Stimulated activated CD4-positive, alpha-beta T cell treated with anti-CD3 and anti-CD28 coated beads, Interleukin-15, amount 100 ng/mL, for 24 hours (primary cell): ENCODE measurements at regions not wholly inside any gene's neighbourhood (a gene's known extent, or its start where the extent isn't known, plus 50 kb on each side); places are given as distances from the start of the nearest gene placed in this dataset.
"Not testable (repeated sequence)": the region's sequence is repeated elsewhere in the genome, so short reads cannot be mapped to it uniquely, and the experiment has no call there.

ENCODE experiments used
- DNase-seq: peaks from one replicate; pipeline ENCODE4 v3.0.0-alpha.2; 2020

DNA sequence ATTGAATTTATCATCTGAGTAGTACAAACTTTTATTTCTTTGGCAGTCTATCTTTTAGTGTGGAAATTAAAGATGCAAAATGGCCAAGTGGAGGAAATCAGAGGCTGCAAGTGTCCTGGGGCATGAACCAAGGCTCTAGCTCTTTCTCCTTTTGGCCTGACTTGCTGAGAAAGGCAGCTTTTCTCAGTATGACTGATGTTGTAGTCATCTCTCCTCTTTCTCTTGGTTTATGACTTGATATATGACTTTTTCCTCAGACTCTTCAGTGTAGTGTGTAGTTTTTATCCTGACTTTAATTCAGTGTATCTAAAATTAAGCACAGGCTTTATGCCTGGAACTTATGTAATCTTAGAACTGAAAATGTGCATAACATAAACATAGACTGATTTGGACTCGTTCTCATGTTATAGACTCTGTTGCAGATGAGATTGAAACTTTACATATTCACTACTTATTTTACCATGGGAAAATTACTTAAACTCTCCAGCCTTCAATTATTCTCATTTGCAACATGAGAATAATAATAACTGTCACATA lies 65.7 kb downstream of the SLITRK5 start:
- DNase-seq: no peak

DNA sequence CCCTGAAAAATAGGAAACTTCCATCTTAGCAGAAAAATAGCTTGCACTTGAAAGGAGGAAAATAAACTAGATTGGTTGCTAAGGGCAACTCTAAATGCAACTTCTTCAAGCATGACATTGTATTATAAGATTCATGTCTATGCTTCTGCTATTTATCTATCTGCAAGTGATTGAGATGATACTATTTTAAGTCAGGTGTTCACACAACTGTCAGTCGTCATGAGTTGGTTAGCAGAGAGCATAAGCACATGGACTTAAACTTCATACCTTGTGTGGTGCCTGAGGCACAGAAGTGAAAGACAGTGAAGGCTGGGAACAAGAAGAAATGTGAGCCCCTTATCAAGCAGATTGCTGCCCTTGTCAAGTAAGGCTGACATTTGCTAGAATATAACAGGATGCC lies 82.9 kb downstream of the SLITRK5 start:
- no peak for DNase-seq

DNA sequence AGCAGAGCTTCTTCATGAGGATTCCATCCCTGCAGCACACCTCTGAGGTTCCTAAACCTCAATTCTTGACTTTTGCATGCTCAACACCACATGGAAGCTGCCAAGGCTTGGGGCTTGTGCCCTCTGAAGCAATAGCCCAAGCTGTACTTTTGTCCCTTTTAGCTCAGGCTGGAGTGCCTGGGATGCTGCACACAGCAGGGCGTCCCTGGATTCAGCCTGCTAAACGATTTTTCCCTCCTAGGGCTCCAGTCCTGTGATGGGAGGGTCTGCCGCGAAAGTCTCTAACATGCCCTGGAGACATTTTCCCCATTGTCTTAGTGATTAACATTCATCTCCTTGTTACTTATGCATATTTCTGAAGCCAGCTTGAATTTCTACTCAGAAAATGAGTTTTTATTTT lies 98.3 kb downstream of the SLITRK5 start:
- DNase-seq: no peak

DNA sequence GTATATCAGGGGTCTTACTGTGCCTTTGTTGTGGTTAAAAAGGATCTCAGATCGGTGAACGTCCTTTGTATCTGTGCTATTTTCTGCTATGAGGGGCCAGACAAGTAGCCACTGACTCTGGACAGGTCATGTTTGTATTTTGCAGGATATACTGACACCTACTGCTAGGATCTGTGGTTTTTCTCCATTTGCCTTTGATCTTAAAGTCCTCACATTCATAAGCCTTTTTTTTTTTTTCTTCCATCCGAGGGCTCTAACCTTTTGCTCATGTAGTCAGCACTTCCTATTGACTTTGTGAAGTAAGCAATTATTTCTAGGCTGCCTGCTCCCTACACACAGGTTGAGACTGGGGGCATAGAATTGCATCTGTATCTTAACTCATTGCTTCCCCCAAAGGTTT lies 106.2 kb downstream of the SLITRK5 start:
- no peak for DNase-seq

DNA sequence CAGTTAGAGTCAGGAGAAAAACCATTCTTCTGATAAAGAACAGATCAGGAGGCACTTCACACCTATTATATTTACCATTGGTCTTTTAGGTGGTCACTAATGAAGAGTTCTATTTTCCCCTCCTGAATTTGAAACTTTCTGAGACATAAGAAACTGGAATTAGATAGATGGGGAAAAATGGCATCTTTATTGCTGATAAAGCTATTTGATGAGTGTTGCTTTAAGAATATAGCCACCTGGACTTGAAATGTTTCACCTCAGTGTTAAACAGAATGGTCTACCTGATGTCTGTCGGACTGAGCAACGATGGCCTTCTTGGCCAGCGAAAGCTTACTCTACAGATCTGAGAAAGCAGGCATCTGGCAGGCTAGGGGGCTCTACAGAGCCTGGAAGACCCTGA lies 107.0 kb downstream of the SLITRK5 start:
- DNase-seq: no peak

DNA sequence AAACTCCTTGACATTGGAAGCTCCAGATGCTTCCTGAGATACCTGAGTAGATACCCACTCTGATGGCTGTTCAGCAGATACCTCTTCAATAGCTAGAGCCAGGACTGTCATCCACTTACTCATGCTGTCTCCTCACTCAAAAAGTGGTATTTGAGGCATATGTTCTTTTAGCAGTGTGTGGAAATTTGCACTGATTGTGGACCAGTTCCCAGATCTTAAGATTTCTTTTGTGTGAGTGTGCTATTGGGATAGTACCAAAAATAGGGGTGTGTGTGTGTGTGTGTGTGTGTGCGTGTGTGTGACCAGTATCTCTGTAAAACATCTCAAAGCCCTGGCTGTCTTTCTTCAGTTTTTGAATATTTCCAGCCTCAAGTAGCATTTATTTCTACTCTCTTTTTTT lies 108.3 kb downstream of the SLITRK5 start:
- no peak for DNase-seq

DNA sequence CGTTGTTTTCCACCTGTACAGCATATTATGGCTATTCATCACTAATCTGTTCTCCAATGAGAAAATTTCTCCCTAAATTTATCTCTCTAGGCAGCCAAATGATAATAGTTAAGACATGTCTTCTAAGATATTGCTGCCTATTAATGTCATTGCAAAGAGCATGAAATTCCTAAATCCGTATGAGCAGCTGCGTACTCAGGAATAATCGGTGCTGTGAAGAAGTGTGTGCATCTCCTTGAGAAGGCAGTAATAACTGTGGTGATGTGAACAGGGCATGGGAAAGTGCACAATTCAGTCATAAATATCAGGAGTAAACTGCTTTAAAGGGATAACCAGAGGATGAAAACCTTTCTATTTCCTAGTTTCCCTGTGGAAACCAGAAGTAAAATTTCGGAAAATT lies 112.2 kb downstream of the SLITRK5 start:
- no peak for DNase-seq

DNA sequence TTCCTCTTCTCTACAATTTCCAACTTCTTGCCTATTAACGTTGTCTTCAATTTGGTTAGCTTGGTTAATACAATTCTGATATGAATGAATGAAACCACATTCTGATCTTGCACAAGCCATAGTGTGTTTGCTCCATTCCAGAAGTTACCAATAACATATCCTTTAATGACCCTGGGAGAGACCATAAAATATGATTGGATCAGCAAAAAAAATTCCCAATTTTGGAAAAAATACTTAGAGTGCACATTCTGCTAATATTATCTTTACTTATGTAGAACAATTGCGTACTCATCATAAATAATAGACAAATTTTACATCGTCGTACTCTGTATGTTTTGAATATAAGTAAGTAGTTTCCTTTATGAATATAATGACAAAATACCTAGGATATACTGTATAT lies 117.2 kb downstream of the SLITRK5 start:
- no peak for DNase-seq

DNA sequence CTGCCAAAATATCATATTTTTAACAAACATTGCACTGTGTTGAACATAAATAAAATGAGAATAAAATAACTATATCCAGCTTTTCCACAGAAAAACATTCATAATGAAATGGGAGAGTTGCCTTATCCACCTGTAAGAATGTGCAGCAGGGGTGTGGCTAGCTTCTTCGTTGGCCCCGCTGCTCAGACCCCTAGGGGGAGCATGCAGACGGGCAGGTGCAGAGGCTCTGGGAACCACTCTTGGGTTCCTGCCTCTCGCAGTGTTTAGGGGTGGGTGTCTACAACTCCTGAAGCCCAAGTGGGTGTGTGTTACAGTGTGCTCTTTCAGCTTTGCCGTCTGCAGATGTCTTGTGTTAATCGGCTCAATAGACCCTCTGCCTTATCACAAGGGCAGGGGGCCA lies 121.7 kb downstream of the SLITRK5 start:
- DNase-seq: no peak

DNA sequence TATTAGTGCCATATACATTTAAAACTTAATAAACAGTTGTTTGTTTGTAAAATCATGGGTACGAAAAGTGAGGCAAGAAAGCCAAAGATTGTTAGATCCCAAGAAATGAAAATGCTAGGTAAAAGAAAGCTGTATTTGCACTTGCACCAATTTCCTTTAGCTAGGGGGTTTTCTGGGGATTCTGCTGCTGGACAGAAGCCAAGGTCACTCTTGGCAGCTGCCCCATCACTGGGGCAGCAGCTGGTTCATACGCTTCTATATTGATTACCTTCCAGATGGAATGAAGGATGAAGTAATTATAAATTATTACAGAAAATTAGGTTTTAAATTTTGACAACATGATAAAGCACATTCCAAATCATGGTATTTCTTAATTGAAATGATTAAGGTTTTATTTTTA lies 127.4 kb downstream of the SLITRK5 start:
- no peak for DNase-seq

DNA sequence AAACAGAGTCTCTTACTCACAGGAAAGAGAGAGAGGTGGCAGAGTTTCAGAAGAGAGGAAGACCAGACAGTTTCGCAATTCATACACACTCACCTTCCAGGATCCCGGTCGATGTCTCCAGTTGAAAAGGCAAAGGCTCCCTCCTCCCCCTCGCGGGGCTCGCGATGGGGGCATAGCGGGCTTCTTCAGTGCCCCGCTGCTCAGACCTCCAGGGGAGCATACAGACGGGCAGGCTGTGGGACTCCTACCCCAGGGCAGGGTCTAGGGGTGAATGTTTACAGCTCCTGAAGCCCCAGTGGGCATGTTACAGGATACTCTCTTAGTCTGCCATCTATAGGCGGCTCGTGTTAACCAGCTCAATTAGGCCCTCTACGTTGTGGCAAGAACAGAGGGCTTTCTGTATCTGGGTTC lies 139.2 kb downstream of the SLITRK5 start:
- no peak for DNase-seq

DNA sequence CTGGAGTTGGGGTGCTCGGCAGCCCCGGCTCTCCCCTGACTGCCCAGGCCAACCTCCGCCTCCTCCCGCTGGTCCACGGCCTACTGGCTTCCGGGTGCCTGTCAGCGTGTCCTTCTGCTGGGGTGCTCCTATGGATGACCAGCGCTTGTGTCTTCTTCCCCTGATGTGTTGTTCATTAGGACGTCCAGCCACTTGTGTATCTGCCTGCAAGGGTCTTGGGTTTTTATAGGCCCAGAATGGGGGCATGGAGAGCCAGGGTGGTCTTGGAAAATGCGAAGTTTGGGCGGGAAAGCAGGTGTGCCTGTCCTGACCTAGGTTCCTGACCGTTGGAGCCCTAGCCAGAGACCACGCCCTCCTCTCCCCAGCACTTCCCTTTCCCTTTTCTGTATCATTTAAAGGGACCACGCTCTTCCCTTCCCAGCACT lies 139.8 kb downstream of the SLITRK5 start:
- no peak for DNase-seq

DNA sequence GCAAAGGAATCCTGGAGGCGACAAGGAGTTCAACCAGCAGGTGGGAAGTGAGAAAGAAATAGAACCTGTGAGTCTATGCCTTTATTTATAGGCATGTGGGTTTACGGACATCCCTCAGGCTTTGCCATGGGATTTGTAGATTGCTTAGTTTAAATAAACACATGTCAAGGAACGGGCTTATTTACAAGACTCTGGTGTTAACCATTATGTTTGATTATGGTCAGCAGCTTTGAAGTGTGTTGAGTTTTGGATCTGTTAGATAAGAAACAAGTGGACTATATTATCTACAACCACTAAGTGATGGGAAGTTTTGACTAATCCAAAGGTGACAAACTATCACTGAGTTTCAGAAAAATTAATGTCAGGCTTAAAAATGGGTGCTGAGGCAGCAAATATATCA lies 143.2 kb downstream of the SLITRK5 start:
- DNase-seq: no peak

DNA sequence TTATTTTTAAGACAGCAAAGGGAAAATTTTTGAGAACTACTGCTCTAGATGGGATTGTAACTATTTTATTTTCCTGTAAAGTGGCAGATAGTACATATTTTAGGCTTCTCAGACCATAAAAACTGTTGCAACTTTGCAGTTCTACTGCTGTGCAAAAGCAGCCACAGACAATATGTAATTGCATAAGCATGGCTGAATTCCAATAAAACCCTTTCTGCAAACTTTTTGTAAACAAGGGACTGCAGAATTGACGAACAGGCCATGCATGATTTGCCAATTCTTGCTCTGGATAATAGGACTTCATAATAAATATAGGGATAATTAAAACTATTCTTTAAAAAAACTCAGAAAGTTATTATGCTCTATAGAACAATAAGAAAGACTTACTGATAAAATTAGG lies 149.1 kb downstream of the SLITRK5 start:
- DNase-seq: no peak

DNA sequence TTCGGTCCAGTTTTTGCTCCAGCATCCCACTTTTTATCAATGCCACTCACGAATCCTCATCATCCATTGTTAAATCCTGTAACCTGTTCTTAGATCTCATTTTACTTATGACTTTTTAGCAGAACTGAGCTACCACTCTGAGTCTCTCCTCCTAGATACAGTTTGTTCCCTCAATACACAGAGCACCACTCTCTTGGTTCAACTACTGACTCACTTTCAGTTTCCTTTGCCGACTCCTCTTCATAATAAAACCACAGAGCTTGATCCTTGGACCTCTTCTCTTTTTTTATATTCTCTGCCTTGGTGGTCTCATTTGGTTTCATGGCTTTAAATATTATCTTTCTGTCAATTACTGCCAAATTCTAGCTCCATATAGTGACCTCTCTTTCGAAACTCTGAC lies 150.3 kb downstream of the SLITRK5 start:
- DNase-seq: no peak

DNA sequence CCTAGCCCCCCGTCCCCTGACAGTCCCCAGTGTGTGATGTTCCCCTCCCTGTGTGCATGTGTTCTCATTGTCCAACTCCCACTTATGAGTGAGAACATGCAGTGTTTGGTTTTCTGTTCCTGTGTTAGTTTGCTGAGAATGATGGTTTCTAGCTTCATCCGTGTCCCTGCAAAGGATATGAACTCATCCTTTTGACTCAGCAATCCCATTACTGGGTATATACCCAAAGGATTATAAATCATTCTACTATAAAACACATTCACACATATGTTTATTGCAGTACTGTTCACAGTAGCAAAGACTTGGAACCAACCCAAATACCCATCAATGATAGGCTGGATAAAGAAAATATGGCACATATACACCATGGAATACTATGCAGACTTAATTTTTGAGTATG lies 155.1 kb downstream of the SLITRK5 start:
- DNase-seq: not testable (repeated sequence)

DNA sequence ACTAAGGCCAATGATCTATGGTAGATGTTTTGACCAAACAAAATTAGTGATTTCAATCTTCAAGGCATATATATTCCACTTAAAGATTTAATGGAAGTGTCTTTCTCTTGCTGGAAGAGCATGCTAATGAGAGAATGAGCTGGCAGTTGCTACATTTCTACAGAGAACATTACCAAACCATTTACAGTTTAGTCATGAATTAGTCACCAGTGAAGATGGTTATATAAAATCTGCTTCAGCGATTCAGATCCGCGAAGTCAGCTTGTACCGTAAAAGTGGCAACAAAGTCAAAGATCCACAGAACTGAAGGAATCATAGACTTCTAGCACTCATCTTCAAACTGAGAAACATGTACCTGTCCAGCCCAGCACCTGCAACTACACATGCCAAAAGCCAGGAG lies 156.3 kb downstream of the SLITRK5 start:
- no peak for DNase-seq

DNA sequence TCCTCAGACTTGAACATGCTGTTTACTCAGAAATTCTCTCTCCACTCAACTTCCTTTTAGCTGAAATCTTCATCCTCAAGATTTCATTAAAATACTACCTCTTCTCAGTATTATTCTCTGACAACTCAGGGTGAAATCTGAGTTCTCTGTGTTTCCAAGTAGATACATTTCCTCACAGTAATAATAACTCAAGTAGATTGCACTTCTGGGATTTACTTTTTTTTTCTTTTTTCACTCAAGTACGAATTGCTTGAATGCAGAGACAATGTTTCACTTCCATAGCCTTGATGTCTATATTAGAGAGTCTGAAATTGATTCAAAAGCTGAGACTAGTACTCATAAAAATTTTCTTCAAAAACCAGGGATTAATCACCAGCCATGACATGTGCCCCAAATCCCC lies 166.4 kb downstream of the SLITRK5 start:
- no peak for DNase-seq

DNA sequence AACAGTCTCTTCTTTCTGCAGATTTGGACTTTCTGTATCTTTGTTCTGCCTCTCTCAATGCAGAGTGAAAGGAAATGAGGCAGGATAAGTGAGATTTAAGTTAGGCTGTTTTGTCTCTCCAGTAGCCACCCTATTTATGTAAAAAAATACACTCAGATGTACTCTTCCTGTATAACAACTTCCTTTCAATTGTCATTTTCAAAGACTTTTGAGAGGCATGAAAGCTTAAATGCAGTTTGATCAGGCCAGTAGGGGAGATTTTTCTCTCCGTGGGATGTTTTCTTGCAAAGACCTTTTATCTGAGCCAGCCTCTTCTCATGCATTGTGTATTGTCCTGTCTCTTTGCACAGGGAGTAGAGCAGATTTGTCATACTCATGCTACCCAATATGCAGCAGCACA lies 166.8 kb downstream of the SLITRK5 start:
- no peak for DNase-seq

DNA sequence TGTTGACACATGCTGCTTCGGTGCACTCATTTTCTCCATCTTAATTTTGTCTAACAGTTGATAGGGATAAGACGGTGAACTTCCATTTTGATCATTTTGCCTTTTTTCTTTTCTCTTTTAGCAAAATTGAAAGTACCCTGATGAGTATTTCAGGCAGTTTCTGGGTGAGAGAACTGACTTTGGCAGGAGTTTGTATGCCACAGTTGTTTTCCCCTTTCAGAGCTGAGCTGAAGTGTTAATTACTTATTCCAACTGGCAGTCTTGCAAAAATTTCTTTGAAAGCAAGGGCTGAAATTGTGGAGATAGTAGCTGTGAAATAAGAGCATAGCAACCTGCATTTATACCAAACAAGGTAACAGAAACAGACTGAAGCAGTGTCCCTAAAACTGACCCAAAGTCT lies 180.2 kb downstream of the SLITRK5 start:
- no peak for DNase-seq

DNA sequence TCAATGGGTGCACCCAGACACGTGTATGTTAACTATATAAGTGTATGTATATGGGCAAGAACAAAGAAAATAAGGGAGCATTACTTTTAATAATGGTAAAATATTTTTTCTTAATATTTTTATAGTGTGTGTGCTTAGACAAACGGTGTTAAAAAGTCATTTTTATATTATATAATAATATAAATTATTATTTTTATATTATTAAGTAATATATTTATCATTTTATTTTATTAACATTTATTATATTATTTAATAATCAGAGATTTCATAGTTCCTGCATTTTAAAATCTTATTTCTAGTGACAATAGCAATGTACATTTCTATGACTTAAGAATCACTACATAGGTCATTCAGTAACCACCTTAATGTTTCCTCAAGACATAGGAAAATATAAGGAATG lies 184.4 kb downstream of the SLITRK5 start:
- no peak for DNase-seq

DNA sequence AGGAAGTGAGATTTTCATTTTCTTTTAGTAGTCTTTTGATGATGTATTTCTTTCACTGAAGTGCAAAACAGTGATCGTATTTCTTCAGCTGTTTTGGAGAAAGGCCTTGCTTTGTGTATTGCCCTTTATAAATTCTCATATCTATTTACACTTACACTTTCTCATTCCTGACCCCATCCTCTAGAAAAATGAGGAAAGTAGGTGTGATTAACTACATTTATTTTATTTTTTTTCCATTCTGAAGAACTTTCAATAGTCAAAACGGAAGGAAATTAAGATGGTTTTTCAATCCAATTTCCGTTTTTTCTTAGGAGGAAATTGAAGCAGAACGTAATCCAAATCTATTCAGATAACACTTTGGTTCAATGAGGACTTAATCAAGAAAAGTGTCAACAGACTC lies 188.1 kb downstream of the SLITRK5 start:
- DNase-seq: no peak

DNA sequence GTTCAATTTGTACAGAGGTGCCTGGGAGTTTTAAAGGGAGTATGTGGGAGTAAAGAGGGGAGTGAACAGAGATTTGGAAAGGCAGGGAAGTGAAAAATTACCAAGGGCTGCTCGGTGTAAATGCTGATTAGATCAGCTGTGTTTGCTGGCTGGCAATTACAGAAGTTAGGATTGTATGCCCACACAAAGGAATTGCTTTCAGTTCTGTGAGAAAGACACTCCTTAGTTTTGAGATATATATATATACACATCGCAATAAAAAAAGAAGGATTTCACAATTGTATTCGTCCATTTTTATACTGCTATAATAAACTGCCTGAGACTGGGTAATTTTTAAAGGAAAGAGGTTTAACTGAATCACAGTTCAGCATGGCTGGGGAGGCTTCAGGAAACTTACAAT lies 196.3 kb downstream of the SLITRK5 start:
- no peak for DNase-seq

DNA sequence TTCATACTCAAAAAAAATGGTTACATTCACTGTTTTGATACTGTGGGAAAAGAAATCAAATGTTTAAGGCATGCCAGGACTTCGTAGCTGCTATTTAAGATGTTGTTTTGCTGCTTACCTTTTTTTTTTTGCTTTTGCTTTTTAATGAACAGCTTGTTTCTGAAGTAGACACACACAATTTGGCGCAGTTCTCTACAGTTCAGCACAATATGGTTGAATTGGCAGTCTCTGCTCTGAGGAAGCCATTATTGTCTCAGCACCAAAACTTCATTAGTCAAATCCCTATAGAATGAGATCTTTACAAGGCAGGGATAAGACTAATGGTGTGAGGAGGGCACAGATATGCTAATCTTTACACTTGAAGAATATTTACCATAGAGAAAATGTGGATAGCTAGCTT lies 197.6 kb downstream of the SLITRK5 start:
- no peak for DNase-seq

DNA sequence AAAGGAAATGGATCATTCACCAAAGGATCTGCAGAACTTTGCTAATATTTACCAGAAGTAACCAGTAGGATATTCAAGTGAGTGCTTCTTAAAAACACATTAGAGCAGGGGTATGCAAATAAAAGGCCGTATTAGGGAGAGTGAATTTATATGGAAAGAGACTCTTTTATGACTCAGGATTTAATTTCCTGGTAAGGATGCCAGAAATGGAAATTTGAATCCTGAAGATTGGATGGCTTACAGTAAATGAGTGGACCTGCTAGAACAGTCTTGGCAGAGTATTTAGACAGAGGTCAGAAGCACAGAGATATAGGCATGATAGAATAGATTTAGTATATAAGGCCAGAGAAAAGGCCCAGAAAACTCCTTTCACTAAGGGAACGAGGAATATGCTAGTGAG lies 201.6 kb downstream of the SLITRK5 start:
- no peak for DNase-seq

DNA sequence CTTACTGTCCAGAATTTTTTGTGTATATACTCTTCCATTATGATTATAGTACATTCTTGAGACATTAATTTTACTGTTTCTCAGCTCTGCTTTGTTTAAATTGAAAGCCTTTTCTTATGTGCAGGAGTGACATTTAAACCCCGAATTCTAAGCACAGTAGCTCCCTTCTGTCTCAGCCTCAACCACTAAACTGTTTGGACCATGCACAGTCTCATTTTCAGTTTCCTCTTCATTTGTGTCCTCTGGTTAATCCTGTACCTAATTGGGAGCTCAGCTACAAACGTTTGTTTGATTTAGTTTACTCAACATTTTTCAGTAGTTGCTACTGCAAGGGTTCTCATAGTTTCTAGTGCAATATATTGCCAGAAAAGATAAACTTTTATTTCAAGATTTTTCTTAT lies 206.3 kb downstream of the SLITRK5 start:
- DNase-seq: no peak
